HEK293 (cell line): ENCODE measurements at regions not wholly inside any gene's neighbourhood (a gene's known extent, or its start where the extent isn't known, plus 50 kb on each side); places are given as distances from the start of the nearest gene placed in this dataset.

Experiments used
- FEZF1 ChIP-seq: fragments of 450-650 bp; formaldehyde crosslinking; IDR thresholded peaks from 2 replicates; pipeline ENCODE4 v1.5.1; 2016; ENCODE audit warnings: missing biosample characterization, missing genetic modification characterization
- GLI4 ChIP-seq: fragments of 450-650 bp; formaldehyde crosslinking; IDR thresholded peaks from 2 replicates; pipeline ENCODE4 v1.5.1; 2016; ENCODE audit warnings: missing biosample characterization, missing genetic modification characterization
- REPIN1 ChIP-seq: fragments of 450-650 bp; formaldehyde crosslinking; IDR thresholded peaks from 2 replicates; pipeline ENCODE4 v1.5.1; 2017; ENCODE audit warnings: missing biosample characterization, missing genetic modification characterization, low read depth
- ZNF174 ChIP-seq: fragments of 450-650 bp; formaldehyde crosslinking; IDR thresholded peaks from 2 replicates; pipeline ENCODE4 v1.5.0; 2017; ENCODE audit warnings: missing biosample characterization, mild to moderate bottlenecking, missing genetic modification characterization
- ZNF239 ChIP-seq: fragments of 450-650 bp; formaldehyde crosslinking; IDR thresholded peaks from 2 replicates; pipeline ENCODE4 v1.5.1; 2016; ENCODE audit warnings: missing biosample characterization, missing genetic modification characterization
- ZNF426 ChIP-seq: fragments of 450-650 bp; formaldehyde crosslinking; IDR thresholded peaks from 2 replicates; pipeline ENCODE4 v1.5.1; 2017; ENCODE audit warnings: missing biosample characterization, missing genetic modification characterization, mild to moderate bottlenecking, inconsistent platforms, moderate library complexity
- ZNF571 ChIP-seq: fragments of 450-650 bp; formaldehyde crosslinking; IDR thresholded peaks from 2 replicates; pipeline ENCODE4 v1.5.0; 2017; ENCODE audit warnings: missing biosample characterization, missing genetic modification characterization
- TF ChIP-seq, protein P1 (sequence below): fragments of 450-650 bp; formaldehyde crosslinking; IDR thresholded peaks from 2 replicates; pipeline ENCODE4 v1.5.1; 2016; ENCODE audit warnings: missing biosample characterization, missing genetic modification characterization

DNA sequence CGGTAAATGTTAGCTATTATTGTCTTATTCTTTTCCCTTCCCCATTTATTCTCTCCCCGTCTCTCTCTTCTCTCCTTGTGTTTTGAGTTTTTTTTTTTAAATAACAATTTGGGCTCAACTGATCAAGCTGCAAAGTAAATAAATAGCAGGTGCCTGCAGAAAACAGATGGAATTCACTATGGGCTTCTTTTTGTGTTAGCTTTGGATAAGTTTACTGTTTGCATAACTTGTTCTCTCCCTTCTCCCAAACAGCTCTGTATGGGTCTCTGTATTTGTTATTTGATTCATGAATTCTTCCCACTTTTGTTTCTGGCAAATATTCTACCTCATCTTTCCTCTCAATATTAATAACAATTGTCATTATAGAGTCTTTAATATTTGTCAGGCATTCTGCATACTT is 111.8 kb upstream of the ASTN2 start:
- TF ChIP-seq GLI4 (tag by site-specific recombination) = no peak
- TF ChIP-seq ZNF426 (tag by site-specific recombination) = no peak
- TF ChIP-seq ZNF571 = no peak
- TF ChIP-seq, protein P1, sequence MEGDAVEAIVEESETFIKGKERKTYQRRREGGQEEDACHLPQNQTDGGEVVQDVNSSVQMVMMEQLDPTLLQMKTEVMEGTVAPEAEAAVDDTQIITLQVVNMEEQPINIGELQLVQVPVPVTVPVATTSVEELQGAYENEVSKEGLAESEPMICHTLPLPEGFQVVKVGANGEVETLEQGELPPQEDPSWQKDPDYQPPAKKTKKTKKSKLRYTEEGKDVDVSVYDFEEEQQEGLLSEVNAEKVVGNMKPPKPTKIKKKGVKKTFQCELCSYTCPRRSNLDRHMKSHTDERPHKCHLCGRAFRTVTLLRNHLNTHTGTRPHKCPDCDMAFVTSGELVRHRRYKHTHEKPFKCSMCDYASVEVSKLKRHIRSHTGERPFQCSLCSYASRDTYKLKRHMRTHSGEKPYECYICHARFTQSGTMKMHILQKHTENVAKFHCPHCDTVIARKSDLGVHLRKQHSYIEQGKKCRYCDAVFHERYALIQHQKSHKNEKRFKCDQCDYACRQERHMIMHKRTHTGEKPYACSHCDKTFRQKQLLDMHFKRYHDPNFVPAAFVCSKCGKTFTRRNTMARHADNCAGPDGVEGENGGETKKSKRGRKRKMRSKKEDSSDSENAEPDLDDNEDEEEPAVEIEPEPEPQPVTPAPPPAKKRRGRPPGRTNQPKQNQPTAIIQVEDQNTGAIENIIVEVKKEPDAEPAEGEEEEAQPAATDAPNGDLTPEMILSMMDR (tag by site-specific recombination) = no peak
- no peak for TF ChIP-seq ZNF174 (tag by site-specific recombination)
- no peak for TF ChIP-seq REPIN1
- TF ChIP-seq FEZF1 (tag by site-specific recombination) = no peak
- no peak for TF ChIP-seq ZNF239 (tag by site-specific recombination)
